GM13977 (cell line): ENCODE measurements at regions not wholly inside any gene's neighbourhood (a gene's known extent, or its start where the extent isn't known, plus 50 kb on each side); places are given as distances from the start of the nearest gene placed in this dataset.

Experiments
- DNase-seq: peaks from one replicate; pipeline ENCODE4 v3.0.0; 2012; ENCODE audit warnings: low spot score
- in situ Hi-C: fragments of 300-500 bp; cut with MboI; formaldehyde crosslinking; loops from one replicate; pipeline ENCODE4 v1.12.0; 2022; ENCODE audit warnings: low sequenced_read_pairs, low pct_unique_long_range_greater_than_20kb, mixed read lengths, inconsistent platforms; ENCODE audit not compliant: unreplicated experiment
- TF ChIP-seq, protein P1 (sequence below): IDR thresholded peaks from 2 replicates; pipeline ENCODE4 v1.5.1; 2012; ENCODE audit warnings: mild to moderate bottlenecking, control low read depth; ENCODE audit not compliant: insufficient read depth; ENCODE audit errors: extremely low read depth, missing control alignments

DNA sequence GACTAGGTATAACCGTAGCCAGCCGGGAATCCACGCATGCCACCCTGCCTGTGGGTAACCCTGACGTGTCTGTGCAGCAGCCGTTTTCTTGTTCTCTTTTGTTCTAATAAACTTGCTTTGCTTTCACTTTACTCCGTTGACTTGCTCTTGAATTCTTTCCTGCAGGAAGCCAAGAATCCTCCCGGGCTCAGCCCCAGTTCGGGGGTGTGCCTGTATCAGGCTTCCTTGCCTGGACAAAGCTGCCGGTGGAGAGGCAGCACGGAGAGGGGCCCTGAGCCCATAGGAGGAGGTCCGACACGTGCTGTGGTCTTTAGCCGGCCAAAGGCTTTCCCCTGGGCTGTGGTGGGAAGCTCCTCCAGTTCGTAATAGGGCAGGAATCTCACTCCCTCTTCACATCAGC lies 256.5 kb upstream of the PPP2R2D start:
- no peak for DNase-seq
- in situ Hi-C loops = no loop called here
- TF ChIP-seq, protein P1, sequence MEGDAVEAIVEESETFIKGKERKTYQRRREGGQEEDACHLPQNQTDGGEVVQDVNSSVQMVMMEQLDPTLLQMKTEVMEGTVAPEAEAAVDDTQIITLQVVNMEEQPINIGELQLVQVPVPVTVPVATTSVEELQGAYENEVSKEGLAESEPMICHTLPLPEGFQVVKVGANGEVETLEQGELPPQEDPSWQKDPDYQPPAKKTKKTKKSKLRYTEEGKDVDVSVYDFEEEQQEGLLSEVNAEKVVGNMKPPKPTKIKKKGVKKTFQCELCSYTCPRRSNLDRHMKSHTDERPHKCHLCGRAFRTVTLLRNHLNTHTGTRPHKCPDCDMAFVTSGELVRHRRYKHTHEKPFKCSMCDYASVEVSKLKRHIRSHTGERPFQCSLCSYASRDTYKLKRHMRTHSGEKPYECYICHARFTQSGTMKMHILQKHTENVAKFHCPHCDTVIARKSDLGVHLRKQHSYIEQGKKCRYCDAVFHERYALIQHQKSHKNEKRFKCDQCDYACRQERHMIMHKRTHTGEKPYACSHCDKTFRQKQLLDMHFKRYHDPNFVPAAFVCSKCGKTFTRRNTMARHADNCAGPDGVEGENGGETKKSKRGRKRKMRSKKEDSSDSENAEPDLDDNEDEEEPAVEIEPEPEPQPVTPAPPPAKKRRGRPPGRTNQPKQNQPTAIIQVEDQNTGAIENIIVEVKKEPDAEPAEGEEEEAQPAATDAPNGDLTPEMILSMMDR = no peak

DNA sequence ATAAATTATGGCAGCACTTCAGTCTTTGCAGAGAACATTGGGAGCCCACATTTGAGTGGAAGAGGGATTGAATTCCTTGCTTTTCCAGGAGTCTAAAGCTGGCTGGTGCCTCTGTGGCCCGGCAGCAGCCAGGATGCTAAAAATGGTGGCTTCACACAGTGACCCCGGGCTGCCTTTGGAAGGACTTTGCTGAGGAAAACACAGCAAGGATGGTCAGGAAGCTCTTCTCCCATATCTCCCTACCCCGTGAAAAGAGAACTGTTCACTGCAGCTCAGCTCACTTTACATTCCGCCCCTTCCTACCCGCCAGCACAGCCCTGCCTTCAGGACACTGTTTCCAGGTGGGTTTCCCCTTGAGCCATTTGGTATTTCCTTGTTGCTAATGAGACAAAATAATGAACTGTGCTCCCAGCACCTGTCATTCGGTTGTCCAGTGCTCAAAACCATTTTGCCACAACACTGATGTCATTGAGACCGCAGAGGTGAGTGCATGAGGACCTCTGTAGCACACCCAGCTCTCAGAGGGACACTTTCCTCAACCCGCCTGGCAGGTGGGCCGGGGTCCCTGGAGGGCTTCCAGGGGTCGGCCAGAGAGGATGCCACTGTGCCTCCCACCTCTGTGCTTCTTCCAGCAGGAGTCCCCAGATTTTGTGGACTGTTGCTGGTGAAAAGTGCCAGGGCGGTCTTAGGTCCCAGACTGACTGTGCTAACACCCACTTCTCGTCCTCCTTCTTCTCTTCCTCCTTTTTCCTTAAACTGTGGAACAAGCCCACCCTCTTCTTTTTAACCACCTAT lies 255.7 kb upstream of the PPP2R2D start:
- in situ Hi-C loops = no loop called here
- TF ChIP-seq, protein P1 = no peak
- no peak for DNase-seq

DNA sequence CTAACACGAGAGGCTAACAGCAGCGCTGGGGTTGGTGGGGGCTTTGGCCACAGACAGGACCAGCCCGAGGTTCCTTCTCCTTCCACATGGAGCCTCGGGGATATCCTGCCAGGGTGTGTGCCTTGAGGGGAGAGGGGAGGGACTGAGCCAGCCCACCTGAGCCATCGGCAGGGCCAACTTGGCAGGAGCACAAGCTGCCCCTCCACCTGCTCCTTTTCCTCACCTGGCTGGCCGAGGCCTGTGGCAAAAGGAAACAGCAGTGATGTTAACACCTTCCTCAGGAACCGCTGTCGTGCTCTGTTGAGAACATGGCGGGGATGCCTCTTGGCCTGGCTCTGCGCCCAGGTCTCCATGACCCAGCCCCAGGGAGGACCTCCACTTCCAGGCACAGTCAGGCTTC lies 255.1 kb upstream of the PPP2R2D start:
- TF ChIP-seq, protein P1 = no peak
- in situ Hi-C loops = no loop called here
- DNase-seq = no peak

DNA sequence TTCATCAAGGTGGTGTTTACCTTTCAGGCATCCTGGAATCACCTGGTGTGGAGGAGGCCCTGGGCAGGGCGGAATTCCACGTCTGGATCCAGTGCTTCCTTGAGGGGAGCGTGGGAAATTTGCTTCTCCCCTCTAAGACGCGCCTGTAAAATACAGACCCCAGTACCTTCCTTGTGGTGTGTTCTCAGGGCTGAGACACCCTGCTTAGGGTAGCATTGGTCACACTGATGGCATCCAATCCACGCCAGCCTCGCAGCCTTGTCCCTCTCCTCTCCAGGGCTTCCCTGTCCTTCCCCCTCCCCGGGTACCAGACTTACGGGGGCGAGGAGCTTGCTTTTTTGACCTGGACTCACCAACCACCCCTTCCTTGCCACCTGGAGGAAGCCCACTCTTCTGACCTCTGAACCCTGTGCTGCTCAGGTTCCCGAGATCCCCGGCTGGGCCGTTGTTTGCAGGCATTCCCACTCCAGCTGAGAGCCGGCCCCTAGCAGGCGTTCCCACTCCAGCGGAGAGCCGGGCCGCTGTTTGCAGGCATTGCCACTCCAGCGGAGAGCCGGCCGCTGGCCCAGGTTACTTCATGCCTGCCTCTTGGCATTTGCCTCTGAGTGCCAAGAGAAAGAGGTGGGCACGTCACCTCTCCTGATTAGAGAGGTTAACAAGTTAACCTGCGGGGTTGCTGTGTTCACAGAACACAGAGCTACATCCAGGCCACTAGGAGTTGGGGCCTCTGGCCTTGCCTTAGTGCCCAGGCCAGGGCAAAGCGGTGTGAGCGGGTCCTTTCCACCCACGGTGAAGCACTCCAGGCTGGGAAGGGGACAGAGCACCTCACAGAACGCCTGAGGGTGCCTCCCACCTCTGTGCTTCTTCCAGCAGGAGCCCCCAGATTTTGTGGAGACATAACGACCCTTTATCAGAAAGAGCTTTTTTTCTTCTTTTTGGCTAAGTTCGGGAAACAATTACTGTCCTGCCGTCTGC lies 254.0 kb upstream of the PPP2R2D start:
- in situ Hi-C loops = no loop called here
- DNase-seq = no peak
- TF ChIP-seq, protein P1 = no peak

DNA sequence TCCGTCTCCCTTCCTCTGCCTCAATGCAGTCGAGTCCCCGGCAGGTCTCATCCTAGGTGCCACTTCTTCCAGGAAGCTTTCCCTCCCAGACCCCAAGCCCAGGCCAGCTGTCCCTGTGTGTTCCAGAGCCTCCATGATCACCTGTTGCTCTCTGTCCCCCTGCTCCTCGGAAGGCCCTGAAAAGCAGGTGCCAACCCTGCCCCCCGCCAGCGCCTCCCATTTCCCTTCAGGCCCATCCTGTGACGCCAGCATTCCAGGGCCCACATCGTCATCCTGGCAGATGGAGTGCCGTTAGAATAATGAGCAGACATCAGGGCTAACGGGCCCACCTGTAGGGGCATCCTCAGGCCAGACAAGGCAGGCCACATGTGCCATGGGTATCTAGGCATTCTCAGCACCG lies 253.0 kb upstream of the PPP2R2D start:
- TF ChIP-seq, protein P1 = no peak
- no peak for DNase-seq
- in situ Hi-C loops = no loop called here

DNA sequence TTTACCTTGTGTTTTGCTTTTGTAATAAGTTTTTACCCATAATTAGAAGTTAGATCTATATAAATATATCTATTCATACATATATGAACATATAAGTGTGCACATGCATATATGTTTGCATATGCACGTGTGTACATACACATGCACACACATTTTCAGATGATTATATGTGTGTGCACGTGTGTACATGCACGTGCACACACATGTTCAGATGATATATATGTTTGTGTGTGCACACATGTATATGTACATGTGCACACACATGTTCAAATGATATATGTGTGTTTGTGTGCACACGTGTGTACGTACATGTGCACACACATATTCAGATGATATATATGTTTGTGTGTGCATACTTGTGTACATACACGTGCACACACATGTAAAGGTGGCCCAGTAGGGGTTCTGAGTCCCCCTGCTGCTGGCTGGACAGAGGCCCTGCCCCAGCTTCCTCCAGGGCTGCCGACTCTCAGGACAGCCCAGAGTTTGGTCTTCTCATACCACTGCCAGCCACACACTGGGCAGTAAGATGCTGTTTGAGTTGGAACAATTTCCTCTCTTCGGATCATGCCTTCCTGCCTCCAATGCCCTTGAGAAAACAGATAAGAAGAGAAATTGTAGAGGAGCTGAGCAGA lies 252.3 kb upstream of the PPP2R2D start:
- TF ChIP-seq, protein P1 = no peak
- in situ Hi-C loops = no loop called here
- DNase-seq = no peak
